ENCODE measurements at regions not wholly inside any gene's neighbourhood (a gene's known extent, or its start where the extent isn't known, plus 50 kb on each side); places are given as distances from the start of the nearest gene placed in this dataset.

GRCh38 chr9:106677830-106678229 is 185.1 kb upstream of the ZNF462 start:
- H3K4me2 ChIP-seq (ENCODE audit: insufficient read depth, insufficient read length, low read length) = no peak overlapping the region
- peaks cover 0 to 3% of the 10 kb centered on the region in 2 experiments; a peak in 2 of 5 replicates for H3K9me3 Mint-ChIP-seq
- H3K4me1 ChIP-seq (ENCODE audit: insufficient read depth, low read length) = peaks cover 5% of the 10 kb centered on the region; the same call in 1 of the 2 replicates
- no peaks in the 10 kb centered on the region for H3K9me3 ChIP-seq (ENCODE audit: control insufficient read depth, low read depth, low read length)
- H4K5ac ChIP-seq (ENCODE audit: insufficient read length, low read depth, low read length) = no peak overlapping the region
- H3K56ac ChIP-seq (ENCODE audit: insufficient read length, low read depth, low read length) = no peak overlapping the region
- no peaks in the 10 kb centered on the region for H3K79me2 ChIP-seq (ENCODE audit: insufficient read depth, low read length)
- no peak overlapping the region for H2AFZ ChIP-seq (ENCODE audit: low read length)
- TF ChIP-seq CTCF (conservative IDR thresholded peaks at IDR 0.05) = no peak
- no peaks in the 10 kb centered on the region for H3K79me1 ChIP-seq (ENCODE audit: insufficient read depth, low read depth, low read length, poor library complexity, severe bottlenecking)
- no peak overlapping the region for H3T11ph ChIP-seq (ENCODE audit: low read length)
- H3K9ac ChIP-seq (ENCODE audit: extremely low read depth, insufficient read length, low read length) = no peak overlapping the region
- H2BK15ac ChIP-seq (ENCODE audit: low read depth, low read length) = no peak overlapping the region
- no peak for DNase-seq
- peak overlapping the region in 1 of 3 experiments; percentile 92; a peak in 2 of 7 replicates for H3K27ac Mint-ChIP-seq
- no peak overlapping the region for H3K4ac ChIP-seq (ENCODE audit: low read depth, low read length)
- no peak overlapping the region for H2AK5ac ChIP-seq (ENCODE audit: insufficient read length, low read length)
- no peaks in the 10 kb centered on the region for H4K20me1 ChIP-seq (ENCODE audit: control insufficient read depth, insufficient read depth, insufficient read length)
- H3K4me3 Mint-ChIP-seq = no peak overlapping the region
- H3K27ac ChIP-seq (ENCODE audit: insufficient read length, low read depth, low read length) = peak overlapping the region; percentile 18
- no peaks in the 10 kb centered on the region; a peak in 2 of 7 replicates for H3K36me3 Mint-ChIP-seq (ENCODE audit: insufficient read depth in 1 of 3, low read depth in 3 of 3)
- no peaks in the 10 kb centered on the region for H3K23me2 ChIP-seq (ENCODE audit: insufficient read length, low read depth, low read length, poor library complexity, severe bottlenecking)
- H2BK20ac ChIP-seq (ENCODE audit: low read depth, low read length, poor library complexity, severe bottlenecking) = no peak overlapping the region
- peaks cover 20 to 22% of the 10 kb centered on the region in 2 experiments for H3K4me1 Mint-ChIP-seq
- H3K27me3 Mint-ChIP-seq (ENCODE audit: low read depth) = no peaks in the 10 kb centered on the region
- H4K91ac ChIP-seq (ENCODE audit: insufficient read length, low read depth, low read length) = no peak overlapping the region
- no peak overlapping the region for H3K14ac ChIP-seq (ENCODE audit: insufficient read depth, low read length)
- H3K27me3 ChIP-seq (ENCODE audit: insufficient read depth, low read length) = no peaks in the 10 kb centered on the region
- H2BK5ac ChIP-seq (ENCODE audit: insufficient read length, low read length) = no peak overlapping the region
- H2BK120ac ChIP-seq (ENCODE audit: low read depth, low read length, poor library complexity, severe bottlenecking) = no peak overlapping the region
- WGBS (ENCODE audit: extremely low coverage, insufficient read length, low lambda C conversion rate) = no CpG with 5 or more reads among the region's 4 CpGs
- H2BK12ac ChIP-seq (ENCODE audit: insufficient read length, low read depth, low read length) = no peak overlapping the region
- H3K23ac ChIP-seq (ENCODE audit: insufficient read length, low read depth, low read length) = no peak overlapping the region
- H3K18ac ChIP-seq (ENCODE audit: insufficient read length, low read depth, low read length) = no peak overlapping the region
- no peak overlapping the region for H4K8ac ChIP-seq (replicated peaks; ENCODE audit: insufficient read length, low read depth, low read length)

All from H9 (cell line).